CD8-positive, alpha-beta memory T cell (primary cell): ENCODE measurements at regions not wholly inside any gene's neighbourhood (a gene's known extent, or its start where the extent isn't known, plus 50 kb on each side); places are given as distances from the start of the nearest gene placed in this dataset.

Source experiments
- CTCF ChIA-PET: fragments of 350-600 bp; sonication (Branson Sonifier 250); formaldehyde crosslinking; loops from one replicate; lab custom pipeline; 2021; ENCODE audit warnings: antibody characterized with exemption; lab: Charles Lee
- POLR2A ChIA-PET: fragments of 350-600 bp; sonication (Branson Sonifier 250); formaldehyde crosslinking; loops from one replicate; lab custom pipeline; 2021; ENCODE audit warnings: antibody characterized with exemption; lab: Charles Lee
- DNase-seq, 5 donors: peaks; one replicate each; pipeline versions ENCODE4 v3.0.0 to v3.0.0-alpha.2; 2020 to 2022; ENCODE audit warnings: mixed read lengths in 1 of 5
- H3K27ac ChIP-seq: one replicate; pipeline ENCODE4 v1.7.0; 2013; ENCODE audit warnings: low read depth, mild to moderate bottlenecking, low read length, moderate library complexity
- H3K27me3 ChIP-seq: 2 replicates; pipeline ENCODE4 v1.7.0; 2013; ENCODE audit warnings: low read length, mild to moderate bottlenecking; ENCODE audit not compliant: insufficient read depth, poor library complexity, severe bottlenecking
- H3K36me3 ChIP-seq: 2 replicates; pipeline ENCODE4 v1.7.0; 2013; ENCODE audit warnings: mild to moderate bottlenecking, low read length, moderate library complexity; ENCODE audit not compliant: insufficient read depth
- H3K4me1 ChIP-seq: 2 replicates; pipeline ENCODE4 v1.7.0; 2013; ENCODE audit warnings: mild to moderate bottlenecking, low read length, moderate library complexity; ENCODE audit not compliant: insufficient read depth
- H3K4me3 ChIP-seq: 2 replicates; pipeline ENCODE4 v1.7.0; 2013; ENCODE audit warnings: mild to moderate bottlenecking, low read length
- H3K9me3 ChIP-seq: 2 replicates; pipeline ENCODE4 v1.7.0; 2013; ENCODE audit warnings: mild to moderate bottlenecking, low read length
- H3K27ac Mint-ChIP-seq, 8 donors: one replicate each; pipeline ENCODE4 v1.8.0; 2020 to 2021; ENCODE audit warnings: mixed read lengths in 8 of 8, mild to moderate bottlenecking in 6 of 8, inconsistent platforms in 3 of 8, moderate library complexity in 3 of 8
- H3K27me3 Mint-ChIP-seq, 2 donors: one replicate each; pipeline ENCODE4 v1.8.0; 2020 to 2021; ENCODE audit warnings: mixed read lengths in 2 of 2, mild to moderate bottlenecking in 1 of 2, moderate library complexity in 1 of 2
- H3K36me3 Mint-ChIP-seq, 3 donors: one replicate each; pipeline ENCODE4 v1.8.0; 2020 to 2021; ENCODE audit warnings: mixed read lengths in 3 of 3, inconsistent platforms in 1 of 3, mild to moderate bottlenecking in 1 of 3
- H3K4me1 Mint-ChIP-seq, 3 donors: one replicate each; pipeline ENCODE4 v1.8.0; 2020 to 2021; ENCODE audit warnings: mixed read lengths in 3 of 3, inconsistent platforms in 1 of 3, mild to moderate bottlenecking in 1 of 3
- H3K4me3 Mint-ChIP-seq, 7 donors: one replicate each; pipeline ENCODE4 v1.8.0; 2020 to 2021; ENCODE audit warnings: mixed read lengths in 7 of 7, mild to moderate bottlenecking in 6 of 7, moderate library complexity in 4 of 7, inconsistent platforms in 2 of 7
- H3K9me3 Mint-ChIP-seq, 5 donors: one replicate each; pipeline ENCODE4 v1.8.0; 2020 to 2022; ENCODE audit warnings: mixed read lengths in 5 of 5, mild to moderate bottlenecking in 3 of 5, moderate library complexity in 2 of 5, inconsistent platforms in 1 of 5

DNA sequence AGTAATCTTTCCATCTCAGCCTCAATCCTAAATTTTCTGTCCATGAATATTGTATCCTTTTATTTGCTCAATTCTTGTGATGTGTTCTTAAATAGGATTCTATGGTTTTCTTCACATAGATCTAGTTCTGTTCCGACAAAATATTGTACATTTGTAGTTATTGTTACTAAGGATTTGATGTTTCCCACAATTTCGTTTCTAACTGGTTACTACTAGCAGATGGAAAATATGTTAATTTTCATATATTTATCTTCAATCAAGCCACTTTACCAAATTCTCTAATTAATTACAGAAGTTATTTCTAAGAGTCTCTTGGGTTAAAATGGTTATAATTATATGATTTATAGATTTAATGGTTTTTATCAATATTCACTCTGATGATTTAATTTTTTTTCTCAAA lies 60.3 kb downstream of the SEC61B start:
- peaks cover 8 to 31% of the 10 kb centered on the region in 2 donors for H3K27me3 Mint-ChIP-seq
- ChIA-PET CTCF (interaction anchor here (1.4 kb wide), 1 partner anchor 9 kb away, joined by 4 read pairs; no protein-coding TSS in a partner anchor), POLR2A (no interaction called here)
- H3K27ac Mint-ChIP-seq: no peak overlapping the region
- Histone ChIP-seq H3K4me3 (no peak overlapping the region), H3K27ac (no peak overlapping the region), H3K4me1 (no peaks in the 10 kb centered on the region), H3K36me3 (no peaks in the 10 kb centered on the region), H3K27me3 (no peaks in the 10 kb centered on the region), H3K9me3 (no peaks in the 10 kb centered on the region)
- no peaks in the 10 kb centered on the region for H3K4me1 Mint-ChIP-seq
- DNase-seq: no peak
- no peak overlapping the region for H3K4me3 Mint-ChIP-seq
- peaks cover 0 to 1% (median 0%) of the 10 kb centered on the region in 5 donors for H3K9me3 Mint-ChIP-seq
- H3K36me3 Mint-ChIP-seq: peaks cover 0 to 1% (median 0%) of the 10 kb centered on the region in 3 donors

DNA sequence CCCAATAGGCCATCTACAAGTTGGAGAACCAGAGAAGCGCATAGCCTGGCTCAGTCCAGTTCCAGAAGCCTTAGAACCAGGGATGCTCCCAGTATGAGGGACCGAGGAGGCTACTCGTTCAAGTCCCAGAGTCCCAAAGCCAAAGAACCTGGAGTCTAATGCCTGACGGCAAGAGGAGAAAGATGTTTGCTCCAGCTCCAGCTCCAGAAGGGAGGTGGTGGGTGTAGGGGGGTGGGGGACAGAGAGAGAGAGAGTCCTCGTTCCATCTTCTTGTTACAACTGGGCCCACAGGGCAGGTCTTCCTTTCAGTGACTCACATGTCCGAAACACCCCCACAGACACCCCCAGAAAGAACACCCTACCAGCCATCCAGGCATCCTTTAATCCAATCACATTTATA lies 63.9 kb downstream of the SEC61B start:
- Histone ChIP-seq H3K4me3 (no peak overlapping the region), H3K36me3 (no peaks in the 10 kb centered on the region), H3K27me3 (no peaks in the 10 kb centered on the region), H3K9me3 (no peaks in the 10 kb centered on the region), H3K27ac (no peak overlapping the region), H3K4me1 (no peaks in the 10 kb centered on the region)
- ChIA-PET POLR2A (no interaction called here), CTCF (no interaction called here)
- Mint-ChIP-seq H3K36me3 (peaks cover 0 to 1% (median 0%) of the 10 kb centered on the region in 3 donors), H3K27ac (no peak overlapping the region), H3K9me3 (peaks cover 0 to 1% (median 0%) of the 10 kb centered on the region in 5 donors), H3K27me3 (peaks cover 12 to 39% of the 10 kb centered on the region in 2 donors), H3K4me1 (no peaks in the 10 kb centered on the region), H3K4me3 (no peak overlapping the region)
- DNase-seq: no peak

DNA sequence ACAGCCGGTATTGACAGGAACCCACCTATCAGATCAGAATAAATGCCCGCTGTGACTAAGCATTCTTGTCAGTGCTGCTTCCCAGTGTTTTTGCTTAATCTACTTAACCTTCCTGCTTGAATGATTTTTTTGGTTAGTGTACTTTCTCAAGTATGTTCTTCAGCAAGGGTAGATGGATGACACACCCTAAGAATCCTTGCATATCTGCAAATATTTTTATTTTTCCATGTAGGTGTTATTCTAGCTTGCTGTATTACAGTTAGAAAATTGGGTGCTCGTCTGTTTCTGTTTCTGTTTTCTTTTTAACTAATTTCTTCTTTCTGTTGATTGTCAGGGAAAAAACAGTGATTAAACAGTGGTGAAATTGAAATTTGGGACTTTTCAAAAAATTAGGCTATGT lies 64.5 kb downstream of the SEC61B start:
- ChIA-PET POLR2A (no interaction called here), CTCF (no interaction called here)
- Mint-ChIP-seq H3K9me3 (peaks cover 0 to 1% (median 0%) of the 10 kb centered on the region in 5 donors), H3K4me3 (no peak overlapping the region), H3K36me3 (peaks cover 0 to 1% (median 0%) of the 10 kb centered on the region in 3 donors), H3K4me1 (no peaks in the 10 kb centered on the region), H3K27ac (no peak overlapping the region), H3K27me3 (peaks cover 12 to 39% of the 10 kb centered on the region in 2 donors)
- no peaks in the 10 kb centered on the region for H3K27me3 ChIP-seq
- no peak overlapping the region for H3K4me3 ChIP-seq
- H3K4me1 ChIP-seq: no peaks in the 10 kb centered on the region
- no peak for DNase-seq
- H3K9me3 ChIP-seq: no peaks in the 10 kb centered on the region
- no peak overlapping the region for H3K27ac ChIP-seq
- H3K36me3 ChIP-seq: no peaks in the 10 kb centered on the region

DNA sequence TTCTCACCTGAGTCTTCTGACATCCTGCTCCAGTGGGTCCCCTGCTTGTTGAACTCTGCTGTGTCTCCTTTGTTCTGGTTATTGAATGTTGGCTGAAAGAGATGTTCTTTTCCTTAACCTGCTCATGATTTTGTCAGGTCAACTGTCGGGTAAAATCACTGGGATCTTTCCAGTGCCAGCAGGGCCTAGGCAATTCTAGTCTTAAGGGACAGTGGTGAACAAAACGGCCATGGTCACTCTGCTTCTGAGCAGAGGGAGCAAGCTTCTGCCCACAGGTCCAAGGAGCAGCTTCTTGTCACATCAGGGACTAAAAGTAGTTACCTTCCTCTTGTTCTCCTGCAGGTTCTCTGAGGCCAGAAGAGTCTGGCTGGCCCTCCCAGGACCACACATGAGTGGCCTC lies 65.6 kb downstream of the SEC61B start:
- Mint-ChIP-seq H3K36me3 (peaks cover 0 to 1% (median 0%) of the 10 kb centered on the region in 3 donors), H3K4me3 (no peak overlapping the region), H3K27ac (no peak overlapping the region), H3K27me3 (peaks cover 15 to 44% of the 10 kb centered on the region in 2 donors), H3K9me3 (peaks cover 0 to 1% (median 0%) of the 10 kb centered on the region in 5 donors), H3K4me1 (no peaks in the 10 kb centered on the region)
- Histone ChIP-seq H3K27ac (no peak overlapping the region), H3K9me3 (no peaks in the 10 kb centered on the region), H3K36me3 (no peaks in the 10 kb centered on the region), H3K4me3 (no peak overlapping the region), H3K27me3 (no peaks in the 10 kb centered on the region), H3K4me1 (no peaks in the 10 kb centered on the region)
- ChIA-PET POLR2A (no interaction called here), CTCF (no interaction called here)
- DNase-seq: no peak

DNA sequence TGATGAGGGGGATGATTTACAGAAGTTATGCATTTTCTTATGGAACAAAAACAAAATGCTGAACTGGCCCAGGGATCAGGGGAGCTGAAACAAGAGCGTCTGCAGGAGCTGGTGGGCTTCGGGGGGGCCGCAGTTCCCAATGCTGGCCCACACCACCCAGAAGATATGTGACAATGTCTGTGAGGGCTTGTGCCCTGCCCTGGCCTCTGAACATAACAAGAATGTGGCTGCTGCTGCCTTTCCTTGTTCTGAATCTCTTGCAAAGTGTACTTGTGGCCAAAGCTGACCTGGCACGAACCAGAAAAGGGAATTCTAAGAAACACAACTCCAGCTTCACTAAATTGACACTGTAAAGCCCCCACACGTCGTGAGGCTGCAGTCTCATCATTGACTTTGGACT lies 66.7 kb downstream of the SEC61B start:
- no peak overlapping the region for H3K27ac ChIP-seq
- POLR2A ChIA-PET: no interaction called here
- H3K4me1 ChIP-seq: no peaks in the 10 kb centered on the region
- peaks cover 0 to 1% (median 0%) of the 10 kb centered on the region in 3 donors for H3K36me3 Mint-ChIP-seq
- DNase-seq: no peak
- H3K4me3 Mint-ChIP-seq: no peak overlapping the region
- H3K27me3 Mint-ChIP-seq: peaks cover 15 to 42% of the 10 kb centered on the region in 2 donors
- no peaks in the 10 kb centered on the region for H3K36me3 ChIP-seq
- H3K4me1 Mint-ChIP-seq: no peaks in the 10 kb centered on the region
- peaks cover 0 to 1% (median 0%) of the 10 kb centered on the region in 5 donors for H3K9me3 Mint-ChIP-seq
- H3K27me3 ChIP-seq: no peaks in the 10 kb centered on the region
- no peaks in the 10 kb centered on the region for H3K9me3 ChIP-seq
- CTCF ChIA-PET: no interaction called here
- H3K4me3 ChIP-seq: no peak overlapping the region
- no peak overlapping the region for H3K27ac Mint-ChIP-seq

DNA sequence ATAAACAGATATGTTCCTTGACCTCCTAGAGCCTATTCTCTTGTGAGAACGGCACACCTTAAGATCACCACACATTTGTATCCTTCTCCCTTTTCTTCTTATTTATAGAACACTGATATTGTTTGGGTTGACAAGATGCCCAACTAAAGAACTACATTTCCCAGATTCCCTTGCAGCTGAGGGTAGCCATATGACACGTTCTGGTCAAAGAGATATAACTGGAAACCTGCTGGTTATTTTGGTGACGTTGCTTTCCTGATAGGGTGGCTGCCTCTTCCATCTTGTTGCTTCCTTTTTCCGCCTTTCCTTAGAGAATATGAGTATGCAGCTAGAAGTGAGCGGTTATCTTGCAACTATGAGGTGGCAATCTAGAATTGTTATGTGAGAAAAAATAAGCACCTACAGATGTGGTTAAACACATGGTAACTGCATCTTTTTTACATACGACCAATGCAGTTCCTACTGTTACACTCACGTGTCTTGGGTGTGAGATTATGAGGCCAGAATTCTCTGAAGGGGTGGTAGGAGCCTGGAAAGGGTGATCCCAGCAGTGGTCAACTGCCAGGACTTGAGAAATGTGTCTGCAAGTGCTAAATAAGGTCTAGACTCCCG lies 72.9 kb downstream of the SEC61B start:
- Histone ChIP-seq H3K4me1 (no peaks in the 10 kb centered on the region), H3K27me3 (no peaks in the 10 kb centered on the region), H3K4me3 (no peak overlapping the region), H3K27ac (no peak overlapping the region), H3K36me3 (no peaks in the 10 kb centered on the region), H3K9me3 (no peaks in the 10 kb centered on the region)
- no peak overlapping the region for H3K27ac Mint-ChIP-seq
- H3K36me3 Mint-ChIP-seq: no peaks in the 10 kb centered on the region
- H3K9me3 Mint-ChIP-seq: no peaks in the 10 kb centered on the region
- ChIA-PET CTCF (no interaction called here), POLR2A (no interaction called here)
- H3K27me3 Mint-ChIP-seq: peaks cover 7 to 28% of the 10 kb centered on the region in 2 donors
- peak overlapping the region in 1 of 7 donors; percentile 18 for H3K4me3 Mint-ChIP-seq
- H3K4me1 Mint-ChIP-seq: peaks cover 0 to 5% (median 0%) of the 10 kb centered on the region in 3 donors
- no peak for DNase-seq

DNA sequence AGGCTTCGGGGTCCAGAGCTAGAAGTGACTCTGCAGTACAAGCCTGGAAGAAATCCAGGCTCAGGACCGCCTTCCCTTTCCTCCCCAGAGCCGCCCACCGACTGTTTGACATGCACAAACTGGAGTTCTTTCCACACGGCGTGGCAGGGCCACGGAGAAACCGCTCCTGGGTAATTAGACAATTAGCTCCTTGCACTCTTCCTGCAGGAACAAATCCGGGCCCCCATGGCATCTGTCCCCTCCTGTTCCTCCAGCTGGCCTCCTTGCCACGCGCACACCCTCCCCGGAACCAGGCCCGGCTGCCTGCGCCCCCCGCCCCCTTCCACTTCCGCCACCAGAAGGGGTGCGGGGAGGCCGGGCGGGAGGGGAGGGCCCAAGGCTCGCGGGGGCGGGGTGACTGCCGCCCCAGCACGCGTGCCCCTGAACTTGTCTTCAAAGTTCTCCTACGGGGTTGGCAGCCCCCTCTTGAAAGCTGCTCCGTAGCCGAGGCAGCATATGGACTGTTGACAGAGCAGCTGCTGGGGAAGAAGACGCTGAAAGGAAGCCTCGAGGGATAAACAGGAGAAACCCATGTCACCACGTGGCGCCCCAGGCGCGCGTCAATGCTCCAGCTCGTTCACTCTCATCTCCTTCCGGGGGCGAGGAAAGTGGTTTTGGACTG lies 74.3 kb downstream of the SEC61B start:
- Mint-ChIP-seq H3K27me3 (peaks cover 7 to 33% of the 10 kb centered on the region in 2 donors), H3K36me3 (no peaks in the 10 kb centered on the region), H3K27ac (no peak overlapping the region), H3K9me3 (no peaks in the 10 kb centered on the region), H3K4me3 (peak overlapping the region in 4 of 7 donors; percentile 0 to 37 (median 22)), H3K4me1 (peaks cover 0 to 5% (median 0%) of the 10 kb centered on the region in 3 donors)
- H3K9me3 ChIP-seq: no peaks in the 10 kb centered on the region
- no peak overlapping the region for H3K4me3 ChIP-seq
- peak in 3 of 5 donors; percentile 10 to 57 (median 53) for DNase-seq
- no peaks in the 10 kb centered on the region for H3K4me1 ChIP-seq
- no peak overlapping the region for H3K27ac ChIP-seq
- no peaks in the 10 kb centered on the region for H3K27me3 ChIP-seq
- CTCF ChIA-PET: no interaction called here
- POLR2A ChIA-PET: no interaction called here
- H3K36me3 ChIP-seq: no peaks in the 10 kb centered on the region

DNA sequence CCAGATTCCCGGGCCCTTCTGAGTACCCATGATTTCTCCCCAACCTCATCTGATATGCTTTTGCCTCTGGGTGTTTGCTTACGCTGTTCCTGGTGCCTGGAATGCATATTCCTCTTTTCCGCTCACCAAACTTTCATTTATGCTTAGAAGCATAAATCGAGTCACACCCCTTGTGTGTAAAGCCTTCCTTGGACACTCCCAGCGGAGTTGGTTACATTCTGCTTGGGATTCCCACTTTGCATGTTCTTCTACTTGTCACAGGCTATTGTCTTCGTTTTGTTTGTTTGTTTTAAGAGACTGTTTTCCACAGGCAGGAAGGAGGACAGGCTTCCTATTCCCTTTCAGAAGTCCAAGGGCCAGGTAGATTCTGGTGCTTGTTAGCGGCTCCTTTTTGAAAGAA lies 76.5 kb downstream of the SEC61B start:
- no peaks in the 10 kb centered on the region for H3K27me3 ChIP-seq
- H3K27ac ChIP-seq: no peak overlapping the region
- no peak for DNase-seq
- ChIA-PET CTCF (no interaction called here), POLR2A (no interaction called here)
- H3K4me1 ChIP-seq: no peaks in the 10 kb centered on the region
- no peaks in the 10 kb centered on the region for H3K36me3 ChIP-seq
- no peaks in the 10 kb centered on the region for H3K9me3 ChIP-seq
- peaks cover 4 to 33% of the 10 kb centered on the region in 2 donors for H3K27me3 Mint-ChIP-seq
- H3K4me3 ChIP-seq: no peak overlapping the region
- H3K9me3 Mint-ChIP-seq: no peaks in the 10 kb centered on the region
- H3K36me3 Mint-ChIP-seq: no peaks in the 10 kb centered on the region
- H3K4me1 Mint-ChIP-seq: peaks cover 0 to 5% (median 0%) of the 10 kb centered on the region in 3 donors
- peak overlapping the region in 1 of 8 donors; percentile 4 for H3K27ac Mint-ChIP-seq
- H3K4me3 Mint-ChIP-seq: no peak overlapping the region
